Panc1 (cell line): ENCODE measurements at regions not wholly inside any gene's neighbourhood (a gene's known extent, or its start where the extent isn't known, plus 50 kb on each side); places are given as distances from the start of the nearest gene placed in this dataset.

Experiments used
- POLR2AphosphoS5 ChIP-seq: IDR thresholded peaks from 2 replicates; pipeline ENCODE4 v1.6.1; 2012; ENCODE audit warnings: mild to moderate bottlenecking, low read depth, low read length, moderate library complexity
- SIN3A ChIP-seq: IDR thresholded peaks from 2 replicates; pipeline ENCODE4 v1.6.1; 2012; ENCODE audit warnings: low read depth, mild to moderate bottlenecking, low read length, moderate library complexity, borderline replicate concordance; ENCODE audit not compliant: insufficient read depth
- TF ChIP-seq, protein P1 (sequence below): fragments of 450-650 bp; IDR thresholded peaks from 2 replicates; pipeline ENCODE4 v1.5.1; 2017; ENCODE audit warnings: mild to moderate bottlenecking
- TF ChIP-seq, protein P2 (sequence below), 2 experiments: IDR thresholded peaks; 2 replicates each; pipeline ENCODE4 v1.6.1; 2011 to 2012; ENCODE audit warnings: low read depth in 2 of 2, control low read depth in 1 of 2, low read length in 1 of 2, mild to moderate bottlenecking in 1 of 2, moderate library complexity in 1 of 2; ENCODE audit not compliant: insufficient read depth in 1 of 2

DNA sequence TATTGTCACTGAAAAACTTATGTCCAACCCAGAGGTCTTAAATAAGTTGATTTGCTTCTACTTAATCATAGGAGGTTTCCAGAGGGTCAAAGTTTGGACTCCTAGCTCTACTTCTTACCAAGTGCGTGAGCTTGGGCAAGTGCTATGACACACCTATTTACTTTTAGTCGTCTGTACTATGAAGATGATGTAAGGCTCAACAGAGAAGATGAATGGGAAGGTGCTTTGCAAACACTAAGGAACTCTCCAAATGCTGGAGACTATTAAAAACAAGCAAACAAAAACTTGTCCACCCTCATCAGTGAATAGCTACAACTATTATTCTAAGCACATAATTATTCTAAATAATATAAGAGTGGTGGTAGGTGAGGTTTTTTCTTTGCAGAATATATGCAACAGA is 232.3 kb upstream of the USP24 start:
- TF ChIP-seq, protein P1, sequence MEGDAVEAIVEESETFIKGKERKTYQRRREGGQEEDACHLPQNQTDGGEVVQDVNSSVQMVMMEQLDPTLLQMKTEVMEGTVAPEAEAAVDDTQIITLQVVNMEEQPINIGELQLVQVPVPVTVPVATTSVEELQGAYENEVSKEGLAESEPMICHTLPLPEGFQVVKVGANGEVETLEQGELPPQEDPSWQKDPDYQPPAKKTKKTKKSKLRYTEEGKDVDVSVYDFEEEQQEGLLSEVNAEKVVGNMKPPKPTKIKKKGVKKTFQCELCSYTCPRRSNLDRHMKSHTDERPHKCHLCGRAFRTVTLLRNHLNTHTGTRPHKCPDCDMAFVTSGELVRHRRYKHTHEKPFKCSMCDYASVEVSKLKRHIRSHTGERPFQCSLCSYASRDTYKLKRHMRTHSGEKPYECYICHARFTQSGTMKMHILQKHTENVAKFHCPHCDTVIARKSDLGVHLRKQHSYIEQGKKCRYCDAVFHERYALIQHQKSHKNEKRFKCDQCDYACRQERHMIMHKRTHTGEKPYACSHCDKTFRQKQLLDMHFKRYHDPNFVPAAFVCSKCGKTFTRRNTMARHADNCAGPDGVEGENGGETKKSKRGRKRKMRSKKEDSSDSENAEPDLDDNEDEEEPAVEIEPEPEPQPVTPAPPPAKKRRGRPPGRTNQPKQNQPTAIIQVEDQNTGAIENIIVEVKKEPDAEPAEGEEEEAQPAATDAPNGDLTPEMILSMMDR, result no peak
- no peak for TF ChIP-seq SIN3A
- TF ChIP-seq, protein P2, sequence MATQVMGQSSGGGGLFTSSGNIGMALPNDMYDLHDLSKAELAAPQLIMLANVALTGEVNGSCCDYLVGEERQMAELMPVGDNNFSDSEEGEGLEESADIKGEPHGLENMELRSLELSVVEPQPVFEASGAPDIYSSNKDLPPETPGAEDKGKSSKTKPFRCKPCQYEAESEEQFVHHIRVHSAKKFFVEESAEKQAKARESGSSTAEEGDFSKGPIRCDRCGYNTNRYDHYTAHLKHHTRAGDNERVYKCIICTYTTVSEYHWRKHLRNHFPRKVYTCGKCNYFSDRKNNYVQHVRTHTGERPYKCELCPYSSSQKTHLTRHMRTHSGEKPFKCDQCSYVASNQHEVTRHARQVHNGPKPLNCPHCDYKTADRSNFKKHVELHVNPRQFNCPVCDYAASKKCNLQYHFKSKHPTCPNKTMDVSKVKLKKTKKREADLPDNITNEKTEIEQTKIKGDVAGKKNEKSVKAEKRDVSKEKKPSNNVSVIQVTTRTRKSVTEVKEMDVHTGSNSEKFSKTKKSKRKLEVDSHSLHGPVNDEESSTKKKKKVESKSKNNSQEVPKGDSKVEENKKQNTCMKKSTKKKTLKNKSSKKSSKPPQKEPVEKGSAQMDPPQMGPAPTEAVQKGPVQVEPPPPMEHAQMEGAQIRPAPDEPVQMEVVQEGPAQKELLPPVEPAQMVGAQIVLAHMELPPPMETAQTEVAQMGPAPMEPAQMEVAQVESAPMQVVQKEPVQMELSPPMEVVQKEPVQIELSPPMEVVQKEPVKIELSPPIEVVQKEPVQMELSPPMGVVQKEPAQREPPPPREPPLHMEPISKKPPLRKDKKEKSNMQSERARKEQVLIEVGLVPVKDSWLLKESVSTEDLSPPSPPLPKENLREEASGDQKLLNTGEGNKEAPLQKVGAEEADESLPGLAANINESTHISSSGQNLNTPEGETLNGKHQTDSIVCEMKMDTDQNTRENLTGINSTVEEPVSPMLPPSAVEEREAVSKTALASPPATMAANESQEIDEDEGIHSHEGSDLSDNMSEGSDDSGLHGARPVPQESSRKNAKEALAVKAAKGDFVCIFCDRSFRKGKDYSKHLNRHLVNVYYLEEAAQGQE (IDR thresholded peaks at IDR 0.05; ENCODE audit: insufficient read depth in 1 of 2, low read depth in 2 of 2, low read length in 1 of 2), result no peak; a peak in 1 of 4 replicates
- TF ChIP-seq POLR2AphosphoS5, result no peak
